ENCODE measurements at regions not wholly inside any gene's neighbourhood (a gene's known extent, or its start where the extent isn't known, plus 50 kb on each side); places are given as distances from the start of the nearest gene placed in this dataset.

GRCh38 chr15:70214276-70214675 lies 116.6 kb upstream of the TLE3 start:
- no peak for FAIRE-seq

GRCh38 chr15:70213794-70214193 lies 116.1 kb upstream of the TLE3 start:
- FAIRE-seq: no peak
- DNase-seq (ENCODE audit: low spot score): no peak

More at GRCh38 chr15:70214276-70214675, 116.6 kb upstream of the TLE3 start:
- DNase-seq (ENCODE audit: low spot score): no peak

- FAIRE-seq: no peak
- DNase-seq (ENCODE audit: low spot score): no peak
These were observed 115.2 kb upstream of the TLE3 start for GRCh38 chr15:70212963-70213315.

- FAIRE-seq (no peak), DNase-seq (ENCODE audit: low spot score) (no peak)
These were observed 114.7 kb upstream of the TLE3 start for GRCh38 chr15:70212286-70212962.

- FAIRE-seq (no peak), DNase-seq (ENCODE audit: low spot score) (no peak)
These were observed 112.8 kb upstream of the TLE3 start for GRCh38 chr15:70210528-70210927.

- no peak for DNase-seq (ENCODE audit: low spot score)
- no peak for FAIRE-seq
These were observed 112.4 kb upstream of the TLE3 start for GRCh38 chr15:70210076-70210475.

- no peak for FAIRE-seq
- no peak for DNase-seq (ENCODE audit: low spot score)
These were observed 111.8 kb upstream of the TLE3 start for GRCh38 chr15:70209499-70209898.

- DNase-seq (ENCODE audit: low spot score) (no peak), FAIRE-seq (no peak)
These were observed 110.6 kb upstream of the TLE3 start for GRCh38 chr15:70208332-70208731.

- DNase-seq (ENCODE audit: low spot score) (no peak), FAIRE-seq (no peak)
These were observed 109.0 kb upstream of the TLE3 start for GRCh38 chr15:70206668-70207067.

- FAIRE-seq (no peak), DNase-seq (ENCODE audit: low spot score) (no peak)
These were observed 106.9 kb upstream of the TLE3 start for GRCh38 chr15:70204652-70205051.

- DNase-seq (ENCODE audit: low spot score) (no peak), FAIRE-seq (no peak)
These were observed 106.4 kb upstream of the TLE3 start for GRCh38 chr15:70203981-70204560.

GRCh38 chr15:70202756-70203155 lies 105.0 kb upstream of the TLE3 start:
- FAIRE-seq: no peak
- DNase-seq (ENCODE audit: low spot score): no peak

GRCh38 chr15:70201425-70201775 lies 103.7 kb upstream of the TLE3 start:
- no peak for FAIRE-seq
- no peak for DNase-seq (ENCODE audit: low spot score)

GRCh38 chr15:70200511-70201424 lies 103.1 kb upstream of the TLE3 start:
- DNase-seq (ENCODE audit: low spot score): no peak
- no peak for FAIRE-seq

GRCh38 chr15:70199540-70200410 lies 102.1 kb upstream of the TLE3 start:
- FAIRE-seq: no peak
- no peak for DNase-seq (ENCODE audit: low spot score)

GRCh38 chr15:70199124-70199482 lies 101.4 kb upstream of the TLE3 start:
- no peak for DNase-seq (ENCODE audit: low spot score)
- no peak for FAIRE-seq

- FAIRE-seq: no peak
These were observed 100.9 kb upstream of the TLE3 start for GRCh38 chr15:70198441-70199123.

GRCh38 chr15:70197945-70198361 lies 100.2 kb upstream of the TLE3 start:
- FAIRE-seq (peak; percentile 9), DNase-seq (ENCODE audit: low spot score) (no peak)

More at GRCh38 chr15:70198441-70199123, 100.9 kb upstream of the TLE3 start:
- no peak for DNase-seq (ENCODE audit: low spot score)

- no peak for DNase-seq (ENCODE audit: low spot score)
- FAIRE-seq: no peak
These were observed 99.7 kb upstream of the TLE3 start for GRCh38 chr15:70197318-70197944.
